ENCODE measurements at regions not wholly inside any gene's neighbourhood (a gene's known extent, or its start where the extent isn't known, plus 50 kb on each side); places are given as distances from the start of the nearest gene placed in this dataset.

- no peak for DNase-seq
Measured at GRCh38 chr20:55782912-55783253, 222.4 kb downstream of the CBLN4 start.

GRCh38 chr20:55782224-55782911 lies 223.0 kb downstream of the CBLN4 start:
- DNase-seq, result no peak

GRCh38 chr20:55778796-55779195 lies 226.5 kb downstream of the CBLN4 start:
- DNase-seq, result no peak

GRCh38 chr20:55777641-55778040 lies 227.7 kb downstream of the CBLN4 start:
- DNase-seq, result no peak

- no peak for DNase-seq
Measured at GRCh38 chr20:55776176-55776575, 229.1 kb downstream of the CBLN4 start.

- no peak for DNase-seq
Measured at GRCh38 chr20:55774628-55775027, 230.7 kb downstream of the CBLN4 start.

GRCh38 chr20:55761797-55762196 lies 243.5 kb downstream of the CBLN4 start:
- DNase-seq, result no peak

GRCh38 chr20:55761100-55761499 lies 244.2 kb downstream of the CBLN4 start:
- DNase-seq, result no peak

GRCh38 chr20:55760586-55760985 lies 244.7 kb downstream of the CBLN4 start:
- no peak for DNase-seq

- no peak for DNase-seq
Measured at GRCh38 chr20:55755861-55756260, 249.5 kb downstream of the CBLN4 start.

GRCh38 chr20:55755411-55755810 lies 249.9 kb downstream of the CBLN4 start:
- no peak for DNase-seq

GRCh38 chr20:55746723-55747122 lies 258.6 kb downstream of the CBLN4 start:
- no peak for DNase-seq

- no peak for DNase-seq
Measured at GRCh38 chr20:55745840-55746239, 259.5 kb downstream of the CBLN4 start.

- DNase-seq, result no peak
Measured at GRCh38 chr20:55744896-55745295, 260.4 kb downstream of the CBLN4 start.

GRCh38 chr20:55741801-55742200 lies 263.5 kb downstream of the CBLN4 start:
- DNase-seq, result no peak

GRCh38 chr20:55740076-55740475 lies 265.2 kb downstream of the CBLN4 start:
- no peak for DNase-seq

GRCh38 chr20:55730321-55730720 lies 275.0 kb downstream of the CBLN4 start:
- no peak for DNase-seq

GRCh38 chr20:55714736-55715135 lies 290.6 kb downstream of the CBLN4 start:
- DNase-seq, result no peak

- DNase-seq, result no peak
Measured at GRCh38 chr20:55714082-55714481, 291.2 kb downstream of the CBLN4 start.

- DNase-seq, result no peak
Measured at GRCh38 chr20:55704458-55704857, 300.9 kb downstream of the CBLN4 start.

- DNase-seq, result no peak
Measured at GRCh38 chr20:55701467-55701866, 303.9 kb downstream of the CBLN4 start.

- no peak for DNase-seq
Measured at GRCh38 chr20:55696520-55696919, 308.8 kb downstream of the CBLN4 start.

GRCh38 chr20:55693641-55694040 lies 311.7 kb downstream of the CBLN4 start:
- DNase-seq, result no peak

- DNase-seq, result no peak
Measured at GRCh38 chr20:55685841-55686240, 319.5 kb downstream of the CBLN4 start.

GRCh38 chr20:55685425-55685824 lies 319.9 kb downstream of the CBLN4 start:
- no peak for DNase-seq

- DNase-seq, result no peak
Measured at GRCh38 chr20:55684578-55684977, 320.7 kb downstream of the CBLN4 start.

All from NCI-H1048 (cell line).